ENCODE measurements at regions not wholly inside any gene's neighbourhood (a gene's known extent, or its start where the extent isn't known, plus 50 kb on each side); places are given as distances from the start of the nearest gene placed in this dataset.

DNA sequence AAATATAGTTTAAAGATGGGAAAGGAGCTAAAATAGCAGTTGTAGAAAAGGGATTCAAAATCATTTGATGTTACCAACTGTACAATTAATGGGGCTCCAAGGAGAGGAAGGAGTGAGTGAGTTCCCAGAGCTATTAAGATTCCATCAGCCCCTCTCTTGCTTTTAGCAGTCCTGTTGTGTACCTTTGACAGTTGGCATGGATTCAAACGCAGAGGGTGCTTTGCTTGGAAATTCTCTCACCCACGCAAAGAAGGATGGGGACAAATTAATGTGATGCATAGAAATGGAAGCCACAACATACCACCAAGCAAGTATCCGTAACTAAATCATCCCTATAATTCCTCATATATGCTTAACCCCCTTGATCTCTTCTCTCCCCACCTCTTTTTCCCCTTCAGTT, 461.3 kb downstream of the EBF1 start:
- Histone ChIP-seq H3K9ac (ENCODE audit: insufficient read depth, low read length) (no peak overlapping the region), H3K36me3 (ENCODE audit: control insufficient read depth, insufficient read depth, low read length) (no peaks in the 10 kb centered on the region), H3K27me3 (ENCODE audit: control insufficient read depth, insufficient read depth, low read length) (no peaks in the 10 kb centered on the region), H3K4me2 (ENCODE audit: extremely low read depth, insufficient read depth, low read length) (no peak overlapping the region), H3K9me3 (ENCODE audit: control insufficient read depth, insufficient read depth, low read depth, low read length) (no peaks in the 10 kb centered on the region), H2AFZ (ENCODE audit: low read length) (no peak overlapping the region), H3K4me1 (ENCODE audit: control insufficient read depth, extremely low read depth, insufficient read depth, low read length) (no peaks in the 10 kb centered on the region), H3K27ac (ENCODE audit: insufficient read depth, low read length) (no peak overlapping the region), H4K20me1 (ENCODE audit: control insufficient read depth, extremely low read depth, insufficient read depth, low read length) (no peaks in the 10 kb centered on the region), H3K4me3 (replicated peaks in 1 of 4; ENCODE audit: control extremely low read depth in 1 of 4, insufficient read depth in 1 of 4, low read depth in 3 of 4, low read length in 4 of 4) (no peak overlapping the region), H3K79me2 (ENCODE audit: control insufficient read depth, insufficient read depth, low read length) (no peaks in the 10 kb centered on the region)
- peak in 1 of 2 donors; percentile 45 for DNase-seq (ENCODE audit: low read depth in 2 of 2)
- TF ChIP-seq, protein P1, sequence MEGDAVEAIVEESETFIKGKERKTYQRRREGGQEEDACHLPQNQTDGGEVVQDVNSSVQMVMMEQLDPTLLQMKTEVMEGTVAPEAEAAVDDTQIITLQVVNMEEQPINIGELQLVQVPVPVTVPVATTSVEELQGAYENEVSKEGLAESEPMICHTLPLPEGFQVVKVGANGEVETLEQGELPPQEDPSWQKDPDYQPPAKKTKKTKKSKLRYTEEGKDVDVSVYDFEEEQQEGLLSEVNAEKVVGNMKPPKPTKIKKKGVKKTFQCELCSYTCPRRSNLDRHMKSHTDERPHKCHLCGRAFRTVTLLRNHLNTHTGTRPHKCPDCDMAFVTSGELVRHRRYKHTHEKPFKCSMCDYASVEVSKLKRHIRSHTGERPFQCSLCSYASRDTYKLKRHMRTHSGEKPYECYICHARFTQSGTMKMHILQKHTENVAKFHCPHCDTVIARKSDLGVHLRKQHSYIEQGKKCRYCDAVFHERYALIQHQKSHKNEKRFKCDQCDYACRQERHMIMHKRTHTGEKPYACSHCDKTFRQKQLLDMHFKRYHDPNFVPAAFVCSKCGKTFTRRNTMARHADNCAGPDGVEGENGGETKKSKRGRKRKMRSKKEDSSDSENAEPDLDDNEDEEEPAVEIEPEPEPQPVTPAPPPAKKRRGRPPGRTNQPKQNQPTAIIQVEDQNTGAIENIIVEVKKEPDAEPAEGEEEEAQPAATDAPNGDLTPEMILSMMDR (conservative IDR thresholded peaks at IDR 0.05 in 1 of 2, IDR thresholded peaks at IDR 0.05 in 1 of 2; ENCODE audit: low read depth in 1 of 2, low read length in 2 of 2) = no peak
- no peak for TF ChIP-seq EZH2 (IDR thresholded peaks at IDR 0.05; ENCODE audit: low read length, missing control alignments)

DNA sequence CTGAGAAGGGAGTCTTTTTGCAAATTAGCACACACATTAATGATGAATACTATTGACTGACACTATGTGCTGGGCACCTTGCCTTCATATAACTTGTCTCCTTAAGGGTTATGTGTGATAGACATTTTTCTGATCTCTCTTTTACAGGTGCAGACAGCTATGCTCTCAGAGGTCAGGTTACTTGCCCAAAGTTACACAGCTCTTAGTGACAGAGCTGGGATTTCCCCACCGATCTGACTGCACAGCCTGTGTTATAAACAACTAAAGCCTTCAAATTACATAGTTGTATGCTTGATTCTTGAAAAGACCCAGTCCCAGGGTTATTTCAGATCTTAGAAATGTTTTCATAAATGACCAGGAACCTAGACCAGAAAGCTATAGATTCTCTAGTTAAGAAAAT, 462.7 kb downstream of the EBF1 start:
- H3K27me3 ChIP-seq (ENCODE audit: control insufficient read depth, insufficient read depth, low read length) = no peaks in the 10 kb centered on the region
- no peak overlapping the region for H3K4me2 ChIP-seq (ENCODE audit: extremely low read depth, insufficient read depth, low read length)
- H3K27ac ChIP-seq (ENCODE audit: insufficient read depth, low read length) = no peak overlapping the region
- no peak for DNase-seq (ENCODE audit: low read depth in 2 of 2)
- no peak for TF ChIP-seq EZH2 (IDR thresholded peaks at IDR 0.05; ENCODE audit: low read length, missing control alignments)
- TF ChIP-seq, protein P1 (conservative IDR thresholded peaks at IDR 0.05 in 1 of 2, IDR thresholded peaks at IDR 0.05 in 1 of 2; ENCODE audit: low read depth in 1 of 2, low read length in 2 of 2) = no peak
- no peaks in the 10 kb centered on the region for H3K79me2 ChIP-seq (ENCODE audit: control insufficient read depth, insufficient read depth, low read length)
- H3K36me3 ChIP-seq (ENCODE audit: control insufficient read depth, insufficient read depth, low read length) = no peaks in the 10 kb centered on the region
- H3K4me1 ChIP-seq (ENCODE audit: control insufficient read depth, extremely low read depth, insufficient read depth, low read length) = no peaks in the 10 kb centered on the region
- H3K9ac ChIP-seq (ENCODE audit: insufficient read depth, low read length) = no peak overlapping the region
- H4K20me1 ChIP-seq (ENCODE audit: control insufficient read depth, extremely low read depth, insufficient read depth, low read length) = no peaks in the 10 kb centered on the region
- H3K9me3 ChIP-seq (ENCODE audit: control insufficient read depth, insufficient read depth, low read depth, low read length) = no peaks in the 10 kb centered on the region
- no peak overlapping the region for H2AFZ ChIP-seq (ENCODE audit: low read length)
- H3K4me3 ChIP-seq (replicated peaks in 1 of 4; ENCODE audit: control extremely low read depth in 1 of 4, insufficient read depth in 1 of 4, low read depth in 3 of 4, low read length in 4 of 4) = no peak overlapping the region

DNA sequence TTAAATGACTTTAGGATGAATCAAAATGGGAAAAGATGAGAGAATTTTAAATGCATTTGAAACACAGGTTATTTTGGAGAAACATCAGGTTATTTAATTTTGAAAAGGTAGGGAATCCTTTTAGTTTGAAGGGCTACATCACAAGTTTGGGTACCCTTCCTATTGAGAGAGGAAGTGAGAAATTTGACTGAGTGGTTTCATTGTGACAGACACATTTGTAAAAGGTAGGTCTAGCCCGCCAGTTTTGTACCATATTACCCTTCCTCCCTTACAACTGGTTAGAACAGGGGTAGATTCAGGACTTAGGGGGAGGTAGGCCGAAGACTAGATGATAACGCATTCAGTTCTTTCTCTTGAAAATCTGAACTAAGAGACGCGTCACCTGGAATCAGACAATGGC, 464.2 kb downstream of the EBF1 start:
- no peak overlapping the region for H3K27ac ChIP-seq (ENCODE audit: insufficient read depth, low read length)
- no peak for DNase-seq (ENCODE audit: low read depth in 2 of 2)
- no peaks in the 10 kb centered on the region for H3K27me3 ChIP-seq (ENCODE audit: control insufficient read depth, insufficient read depth, low read length)
- no peaks in the 10 kb centered on the region for H4K20me1 ChIP-seq (ENCODE audit: control insufficient read depth, extremely low read depth, insufficient read depth, low read length)
- no peaks in the 10 kb centered on the region for H3K4me1 ChIP-seq (ENCODE audit: control insufficient read depth, extremely low read depth, insufficient read depth, low read length)
- TF ChIP-seq, protein P1 (conservative IDR thresholded peaks at IDR 0.05 in 1 of 2, IDR thresholded peaks at IDR 0.05 in 1 of 2; ENCODE audit: low read depth in 1 of 2, low read length in 2 of 2) = no peak
- no peak for TF ChIP-seq EZH2 (IDR thresholded peaks at IDR 0.05; ENCODE audit: low read length, missing control alignments)
- no peaks in the 10 kb centered on the region for H3K79me2 ChIP-seq (ENCODE audit: control insufficient read depth, insufficient read depth, low read length)
- H3K9ac ChIP-seq (ENCODE audit: insufficient read depth, low read length) = no peak overlapping the region
- no peak overlapping the region for H2AFZ ChIP-seq (ENCODE audit: low read length)
- H3K4me3 ChIP-seq (replicated peaks in 1 of 4; ENCODE audit: control extremely low read depth in 1 of 4, insufficient read depth in 1 of 4, low read depth in 3 of 4, low read length in 4 of 4) = no peak overlapping the region
- no peak overlapping the region for H3K4me2 ChIP-seq (ENCODE audit: extremely low read depth, insufficient read depth, low read length)
- H3K36me3 ChIP-seq (ENCODE audit: control insufficient read depth, insufficient read depth, low read length) = no peaks in the 10 kb centered on the region
- H3K9me3 ChIP-seq (ENCODE audit: control insufficient read depth, insufficient read depth, low read depth, low read length) = no peaks in the 10 kb centered on the region
